G401.6 (cell line): ENCODE measurements at regions not wholly inside any gene's neighbourhood (a gene's known extent, or its start where the extent isn't known, plus 50 kb on each side); places are given as distances from the start of the nearest gene placed in this dataset.

ENCODE experiments used
- FAIRE-seq: peaks from 2 replicates; lab custom pipeline; 2012; peaks lifted over from hg19 to GRCh38; lab: Jason Lieb, UNC

DNA sequence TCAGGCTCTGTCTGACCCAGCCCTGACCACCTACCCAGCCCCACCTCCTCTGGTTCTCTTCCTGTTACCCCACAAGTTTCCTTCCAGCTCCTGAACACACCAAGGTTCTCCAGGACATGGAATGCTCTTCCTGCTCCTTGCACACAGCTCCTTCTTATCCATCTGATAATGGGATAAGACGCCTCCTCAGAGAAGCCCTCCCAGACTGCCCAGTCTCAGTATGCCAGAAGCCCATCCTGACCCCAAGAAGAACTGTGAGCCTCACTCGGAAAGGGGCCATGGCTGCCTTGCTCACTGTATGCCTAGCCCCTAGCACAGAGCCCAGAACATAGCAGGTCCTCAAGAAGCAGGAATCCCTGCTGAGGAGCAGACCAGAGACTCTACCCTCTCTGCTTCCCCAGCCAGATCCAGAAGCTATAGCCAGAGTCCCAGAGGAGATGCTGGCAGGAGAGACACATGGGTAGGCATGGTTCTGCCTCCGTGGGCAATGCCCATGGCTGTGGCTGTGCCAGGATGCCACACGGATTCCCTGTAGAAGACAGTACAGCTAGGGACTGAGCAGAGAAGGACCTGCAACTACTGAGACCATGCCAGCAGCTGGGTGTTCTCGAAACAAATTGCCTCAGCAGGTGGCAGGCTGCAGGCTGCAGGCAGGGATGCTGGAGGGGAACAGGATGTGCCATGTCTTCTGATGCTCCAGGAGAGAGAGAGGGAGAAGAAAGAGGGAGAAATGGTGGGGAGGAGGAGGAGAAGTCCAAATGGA, 74.0 kb upstream of the LINGO1 start:
- no peak for FAIRE-seq

DNA sequence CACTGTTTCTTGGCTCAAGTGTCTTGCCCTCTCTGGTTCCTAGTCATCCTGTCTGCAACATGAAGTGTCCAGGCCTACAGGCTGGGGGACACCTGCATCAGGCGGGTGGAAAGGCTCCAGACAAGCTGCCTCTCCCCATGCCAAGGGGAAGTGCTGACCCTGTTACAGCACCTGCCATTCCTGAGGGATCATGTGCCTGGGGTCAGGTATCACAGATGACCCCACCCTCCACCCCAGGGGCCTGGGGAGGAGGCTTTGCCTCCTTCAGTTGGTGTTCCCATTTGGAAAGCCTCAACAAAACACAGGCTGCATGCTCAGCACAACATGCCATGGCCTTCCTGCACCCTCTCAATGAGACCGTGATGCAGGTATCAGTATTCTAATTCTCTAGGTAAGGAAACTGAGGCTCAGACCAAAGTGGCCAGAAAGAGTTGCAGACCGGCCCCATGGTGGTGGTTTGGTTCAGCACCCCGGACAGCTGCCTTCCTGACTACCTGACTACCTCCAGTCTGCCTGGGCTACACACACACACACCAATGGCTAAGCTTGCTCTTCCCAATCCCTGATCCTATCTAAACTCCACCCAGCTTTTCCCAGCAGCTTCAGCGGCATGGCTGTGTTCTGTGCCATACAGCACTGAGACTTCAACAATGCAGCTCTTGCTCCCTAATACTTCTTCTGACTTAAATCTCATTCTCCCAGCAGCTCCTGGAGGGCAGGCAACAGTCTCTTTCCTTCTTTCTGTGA, 69.7 kb upstream of the LINGO1 start:
- no peak for FAIRE-seq

DNA sequence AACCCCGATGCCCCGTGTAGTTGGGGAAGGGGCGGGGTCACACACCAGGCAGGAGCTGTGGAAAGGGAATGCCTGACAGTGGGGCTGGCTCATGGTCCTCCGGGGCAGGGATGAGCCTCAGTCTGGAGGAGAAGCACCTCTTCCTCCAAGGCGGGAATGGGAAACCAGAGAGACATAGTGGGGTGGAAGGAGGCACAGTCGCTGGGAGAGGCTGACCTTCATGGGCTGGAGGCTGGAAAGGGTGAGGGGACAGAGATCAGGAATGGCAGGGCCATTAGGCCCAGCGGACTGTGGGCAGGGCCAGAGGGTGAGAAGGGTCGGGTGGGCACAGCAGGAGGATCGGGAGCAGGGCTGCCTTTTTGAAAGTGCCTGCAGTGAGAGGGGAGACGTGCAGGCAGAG, 65.8 kb upstream of the LINGO1 start:
- FAIRE-seq = no peak

DNA sequence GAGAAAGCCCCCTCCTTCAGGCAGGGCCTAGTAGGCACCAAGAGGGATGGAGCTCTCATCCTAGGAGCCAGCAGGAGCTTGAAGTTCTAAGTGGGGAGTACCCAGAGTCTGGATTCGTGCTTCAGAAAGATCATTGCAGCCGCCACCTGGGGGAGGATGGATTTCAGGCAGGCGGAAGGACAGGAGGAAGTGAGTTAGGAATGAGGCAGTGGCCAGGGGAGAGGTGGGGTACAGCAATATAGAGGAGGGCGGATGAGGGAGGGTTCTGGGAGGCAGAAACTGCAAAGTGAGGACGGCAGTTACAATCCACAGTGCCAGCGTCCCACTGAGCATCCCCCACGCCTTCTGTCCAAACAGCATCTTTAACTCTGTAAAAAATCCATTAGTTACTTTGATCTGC, 65.2 kb upstream of the LINGO1 start:
- no peak for FAIRE-seq

DNA sequence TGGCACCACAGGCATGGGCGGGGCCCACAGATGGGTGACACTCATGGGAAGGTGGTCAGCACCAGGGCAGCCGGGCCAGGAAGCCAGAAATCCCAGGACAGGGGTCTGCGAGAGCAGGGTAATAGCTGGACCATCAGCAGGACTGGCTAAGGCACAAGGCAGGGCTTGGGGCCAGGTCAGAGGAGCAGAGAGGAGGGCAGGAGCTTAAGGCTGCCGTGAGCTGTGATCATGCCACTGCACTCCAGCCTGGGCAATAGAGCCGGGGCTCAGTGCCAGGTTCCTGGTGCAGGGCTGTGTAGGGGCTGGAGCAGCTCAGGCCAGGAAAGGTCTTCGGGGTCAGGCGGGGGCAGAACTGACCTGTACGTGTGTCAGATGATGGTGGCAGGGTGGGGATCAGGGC, 64.2 kb upstream of the LINGO1 start:
- FAIRE-seq = no peak

DNA sequence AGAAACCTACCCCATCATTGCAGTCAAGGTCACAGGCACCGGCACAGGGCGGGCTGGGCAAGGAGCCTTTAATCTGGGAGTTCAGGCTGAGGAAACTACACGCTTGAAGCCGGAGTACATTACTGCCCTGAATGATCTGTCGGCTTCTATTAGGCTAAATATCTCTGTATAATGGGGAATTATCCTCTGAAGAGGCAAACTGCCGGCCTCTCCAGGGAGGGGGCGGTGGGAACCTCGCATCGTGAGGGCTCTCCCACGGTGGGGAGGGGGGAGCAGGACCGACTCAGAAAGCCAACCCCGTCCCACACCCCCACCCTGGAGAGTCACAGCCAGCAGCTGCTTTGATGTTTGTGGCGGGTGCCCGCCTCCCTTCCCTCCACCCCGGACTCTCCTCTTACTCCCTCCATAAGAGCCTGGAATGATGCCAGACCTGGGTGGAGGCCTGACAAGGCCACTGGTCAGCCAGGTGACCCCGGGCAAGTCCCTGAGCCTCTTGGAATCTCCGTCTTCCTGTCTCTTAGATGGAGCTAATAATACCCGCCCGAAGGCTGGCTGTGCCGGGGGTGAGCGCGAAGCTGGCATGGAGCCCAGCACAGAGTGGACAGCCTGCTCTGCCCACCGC, 63.4 kb upstream of the LINGO1 start:
- FAIRE-seq = no peak

DNA sequence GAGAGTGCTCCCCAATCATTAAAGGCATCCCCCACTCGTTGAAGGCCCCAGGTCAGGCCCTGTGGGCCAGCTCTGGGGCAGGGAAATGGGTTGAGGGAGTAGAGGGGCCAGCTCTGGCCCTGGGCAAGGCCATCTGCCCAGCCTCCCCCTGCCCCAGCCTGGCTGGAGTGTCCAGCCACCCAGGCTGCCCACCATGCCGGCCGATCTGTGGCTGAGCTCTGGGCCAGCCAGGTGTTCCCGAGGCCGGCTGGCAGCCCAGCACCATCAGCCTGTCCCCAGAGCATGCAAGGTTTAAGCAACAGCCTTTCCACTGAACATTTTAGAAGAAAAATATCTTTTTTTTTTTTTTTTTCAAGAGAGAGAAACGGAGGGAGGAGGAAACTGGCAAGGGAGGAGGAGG, 62.8 kb upstream of the LINGO1 start:
- FAIRE-seq = no peak

DNA sequence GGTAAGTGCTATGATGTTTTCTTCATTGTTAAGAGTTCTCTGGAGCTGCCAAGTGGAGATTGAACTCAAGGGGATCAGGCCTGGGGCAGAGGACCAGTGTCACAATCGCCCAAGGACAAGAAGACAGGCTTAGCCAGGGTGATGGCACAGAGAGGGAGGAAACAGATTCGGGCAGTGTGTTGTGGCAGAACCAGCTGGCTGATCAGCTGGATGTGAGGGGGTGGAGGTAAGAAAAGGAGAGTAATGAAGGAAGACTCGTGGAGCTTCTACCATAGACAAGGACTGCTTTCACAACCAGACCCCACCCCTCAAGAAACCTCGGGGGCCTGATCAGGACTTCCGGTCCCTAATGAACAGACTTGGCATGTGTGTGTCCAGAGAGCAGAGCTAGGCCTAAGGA, 60.9 kb upstream of the LINGO1 start:
- FAIRE-seq = no peak

DNA sequence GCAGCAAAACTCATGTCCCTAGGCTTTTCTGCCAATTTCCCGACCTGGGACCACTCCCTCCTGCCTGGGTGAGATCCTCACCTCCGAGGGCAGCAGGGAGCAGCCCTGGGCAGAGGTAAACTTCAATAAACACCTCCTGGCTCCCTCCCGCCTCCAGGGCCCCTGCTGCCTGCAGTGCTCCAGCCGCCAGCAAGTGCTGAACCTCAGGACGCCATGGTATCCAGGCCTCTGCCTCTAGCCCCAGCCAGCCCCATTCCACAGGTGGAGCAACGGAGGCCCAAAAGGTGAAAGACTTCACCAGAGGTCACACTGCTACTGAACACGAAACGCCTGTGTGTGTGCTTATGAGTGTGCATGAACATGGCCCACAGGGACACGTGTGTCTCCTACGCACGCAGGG, 59.9 kb upstream of the LINGO1 start:
- FAIRE-seq = no peak

DNA sequence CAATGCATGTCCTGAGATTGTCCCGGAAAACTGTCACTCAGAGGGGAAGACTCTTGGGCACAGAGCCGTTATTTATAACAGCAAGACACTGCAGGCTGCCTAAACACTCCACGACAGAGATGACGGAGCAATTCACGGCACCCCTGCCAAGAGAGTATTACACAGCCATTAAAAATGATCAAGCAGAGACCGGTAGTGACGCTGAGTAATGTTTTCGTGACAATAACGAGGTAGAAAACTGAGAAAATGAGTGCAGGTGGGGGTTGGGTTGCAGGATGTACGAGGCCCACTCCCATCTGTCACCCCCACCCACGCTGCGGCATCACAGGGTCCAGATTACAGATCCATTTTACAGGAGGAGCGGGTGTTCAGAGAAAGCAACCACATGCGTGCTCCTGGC, 58.9 kb upstream of the LINGO1 start:
- FAIRE-seq = no peak

DNA sequence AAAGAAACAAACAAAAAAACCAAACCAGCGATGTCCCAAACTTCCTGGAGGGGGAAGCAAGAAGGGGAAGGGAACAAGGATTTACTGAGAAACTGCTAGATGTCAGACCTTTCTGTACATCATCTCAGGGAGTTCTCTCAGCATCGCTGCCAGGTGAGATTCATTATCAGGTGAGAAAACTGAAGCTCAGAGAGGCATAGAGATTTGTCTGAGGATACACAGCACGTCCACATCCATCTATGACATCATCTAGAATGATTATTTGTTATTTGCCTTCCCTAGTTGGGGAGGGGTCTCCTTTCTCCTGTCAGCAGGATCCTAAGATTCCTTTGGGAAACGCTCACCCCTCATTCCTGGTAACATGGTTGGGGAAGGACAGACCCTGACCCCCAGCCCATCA, 57.1 kb upstream of the LINGO1 start:
- FAIRE-seq = no peak

DNA sequence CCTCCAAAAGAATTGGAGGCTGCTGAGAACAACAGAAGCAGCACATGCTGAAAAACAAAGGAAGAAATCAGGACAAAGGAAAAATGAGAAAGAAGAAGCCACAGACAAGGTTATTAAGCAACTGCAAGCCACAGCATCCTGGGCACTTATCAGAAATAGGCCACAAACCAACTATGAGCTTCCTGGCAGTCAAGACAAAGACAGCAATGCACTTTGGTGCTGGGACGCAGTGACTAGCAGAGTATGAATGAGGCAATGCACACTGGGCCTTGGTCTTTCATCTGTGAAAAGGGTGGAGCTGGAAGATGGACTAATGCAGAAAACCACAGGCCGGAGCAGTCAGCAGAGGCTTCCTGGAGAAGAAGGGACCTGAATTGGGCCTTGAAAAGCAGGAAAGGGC, 56.0 kb upstream of the LINGO1 start:
- FAIRE-seq = no peak

DNA sequence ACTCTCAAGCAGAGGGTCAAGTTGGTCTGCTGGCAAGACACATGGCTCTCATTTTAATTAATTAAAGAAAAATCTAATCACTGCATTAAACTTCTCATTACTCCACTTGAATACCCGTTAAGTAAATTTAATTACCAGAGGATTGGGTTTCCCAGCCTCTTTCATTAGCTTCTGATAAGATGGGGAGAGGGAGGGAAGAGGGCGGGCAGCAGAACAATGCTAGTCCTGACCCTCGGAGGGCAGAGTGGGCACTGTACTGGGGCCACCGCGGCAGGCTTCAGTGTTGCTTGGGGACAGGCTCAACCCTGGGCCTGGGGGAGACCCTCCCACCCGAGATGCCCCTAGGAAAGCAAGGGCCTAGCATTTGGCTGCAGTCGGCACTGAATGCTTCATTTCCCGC, 55.6 kb upstream of the LINGO1 start:
- no peak for FAIRE-seq

DNA sequence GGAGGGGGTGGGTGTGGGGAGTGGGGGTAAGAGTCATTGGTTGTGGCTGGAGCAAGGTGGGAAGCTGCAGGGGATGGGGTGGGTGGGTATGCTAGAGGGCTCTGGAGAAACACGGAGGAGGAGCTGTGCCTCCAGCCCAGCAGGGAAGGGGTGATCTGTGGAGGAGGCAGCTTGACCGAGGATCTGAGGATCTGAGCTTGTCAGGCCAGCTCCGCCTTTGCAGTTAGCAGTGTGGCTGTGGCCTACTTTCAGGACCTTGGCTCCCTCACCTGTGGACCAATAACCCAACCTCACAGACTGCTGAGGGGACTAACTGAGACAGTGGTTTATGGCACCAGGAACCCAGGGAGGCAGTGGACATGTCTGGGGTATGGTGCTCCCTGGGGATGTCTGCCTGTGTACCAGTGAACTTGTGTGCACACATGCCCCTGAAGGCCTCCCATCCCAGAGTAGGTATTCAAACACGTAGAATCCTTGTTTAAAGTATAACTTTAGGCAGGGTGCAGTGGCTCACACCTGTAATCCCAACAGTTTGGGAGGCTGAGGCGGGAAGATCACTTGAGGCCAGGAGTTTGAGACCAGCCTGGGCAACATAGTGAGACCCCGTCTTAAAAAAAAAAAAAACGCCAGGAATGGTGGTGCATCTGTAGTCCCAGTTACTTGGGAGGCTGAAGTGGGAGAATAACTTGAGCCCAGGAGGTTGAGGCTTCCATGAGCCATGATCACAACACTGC, 52.5 kb upstream of the LINGO1 start:
- no peak for FAIRE-seq

DNA sequence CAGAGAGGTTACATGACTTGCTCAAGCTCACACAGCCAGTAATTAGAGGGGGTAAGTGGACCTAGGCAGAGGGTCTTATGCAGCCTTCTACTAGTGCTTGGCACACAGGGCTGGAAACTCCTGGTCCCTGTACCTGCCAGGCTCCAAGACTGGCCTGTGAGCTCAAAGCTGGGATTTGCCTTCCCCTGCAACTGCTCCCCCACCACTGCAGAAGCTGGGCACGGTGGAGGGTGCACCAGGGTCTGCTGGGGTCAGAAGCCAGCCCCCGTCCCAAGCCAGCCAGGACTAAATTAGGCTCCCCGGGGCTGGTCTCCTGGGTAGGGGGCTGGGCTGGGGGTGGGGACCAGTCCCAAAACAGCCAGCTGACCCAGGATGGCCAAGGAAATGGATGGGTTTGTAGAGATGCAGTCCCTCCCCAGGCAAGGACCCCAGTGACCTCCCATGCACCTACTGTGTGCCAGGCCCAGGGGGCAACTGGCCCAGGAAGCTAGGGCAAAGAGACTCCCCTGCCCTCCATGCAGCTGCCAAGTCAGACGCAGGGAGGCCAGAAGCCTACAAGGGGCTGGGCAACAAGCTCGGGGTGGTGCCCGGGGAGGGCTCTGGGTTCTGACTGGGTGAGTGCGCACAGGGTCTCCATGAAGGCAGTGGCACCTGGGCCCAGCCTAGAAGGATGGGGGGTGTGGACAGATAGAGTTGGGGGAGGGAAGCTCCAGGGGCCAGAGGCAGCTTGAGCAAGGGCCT, 51.8 kb upstream of the LINGO1 start:
- no peak for FAIRE-seq

DNA sequence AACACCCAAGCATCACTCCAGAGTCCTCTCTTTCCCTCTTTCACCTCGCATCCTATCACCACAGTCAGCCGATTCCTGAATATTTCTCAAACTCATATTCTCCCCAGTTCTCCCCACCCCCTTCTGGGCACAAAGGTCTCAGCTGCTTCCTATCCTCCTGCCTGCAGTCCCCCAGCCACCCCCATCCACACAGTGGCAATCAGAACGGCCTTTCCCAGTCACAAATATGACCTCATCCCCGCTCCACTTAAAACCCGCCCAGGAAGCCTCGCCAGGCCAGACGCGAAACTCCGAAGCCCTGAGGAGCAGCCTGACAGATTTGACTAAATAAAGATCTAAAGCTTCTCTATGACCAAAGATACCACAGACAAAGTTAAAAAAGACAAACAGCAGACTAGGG, 49.9 kb upstream of the LINGO1 start:
- no peak for FAIRE-seq
